Fibroblast of skin of back (primary cell): ENCODE measurements at regions not wholly inside any gene's neighbourhood (a gene's known extent, or its start where the extent isn't known, plus 50 kb on each side); places are given as distances from the start of the nearest gene placed in this dataset.
"Not testable (repeated sequence)": the region's sequence is repeated elsewhere in the genome, so short reads cannot be mapped to it uniquely, and the experiment has no call there.

Experiments
- DNase-seq: peaks from one replicate; pipeline ENCODE4 v3.0.0-alpha.2; 2013

DNA sequence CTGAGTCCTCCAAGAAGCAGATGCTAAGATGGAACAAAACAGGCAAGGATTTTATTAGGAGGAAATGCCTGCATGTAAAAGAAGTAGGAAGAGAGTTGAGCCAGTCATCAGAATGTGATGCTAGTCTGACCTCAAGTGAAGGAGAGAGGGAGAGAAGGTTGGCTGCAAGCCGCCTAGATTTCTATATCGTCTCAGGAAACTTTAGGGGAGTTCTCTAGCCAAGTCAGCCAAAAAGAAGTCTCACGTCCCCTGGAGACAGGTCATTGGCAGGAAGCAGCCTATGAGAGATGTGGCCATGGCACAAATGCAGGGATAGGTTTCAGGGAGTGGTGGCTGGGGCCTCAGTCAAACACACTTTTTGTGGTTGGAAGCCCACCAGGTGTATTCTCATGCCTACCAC lies 378.0 kb downstream of the CD109 start:
- peak; percentile 34 for DNase-seq

DNA sequence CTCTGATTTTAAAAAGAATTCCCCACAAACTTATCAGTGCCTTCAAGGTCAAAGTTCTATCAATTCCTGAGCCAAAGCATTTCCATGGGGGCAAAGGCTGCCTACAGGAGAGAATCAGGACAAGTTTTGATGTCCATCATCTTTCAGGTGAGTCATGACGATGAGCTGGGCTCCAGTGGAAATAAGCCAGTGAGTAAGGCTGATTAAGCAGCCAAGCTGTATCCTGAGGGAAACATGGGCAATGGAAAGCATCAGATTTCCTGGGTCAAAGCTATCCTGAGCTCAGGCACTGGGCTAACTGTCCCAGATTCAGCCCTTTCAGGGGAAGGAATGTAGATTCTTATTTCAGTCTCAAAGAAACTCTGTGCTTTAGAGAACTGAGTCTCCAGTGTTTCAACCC lies 377.4 kb downstream of the CD109 start:
- peak; percentile 72 for DNase-seq

DNA sequence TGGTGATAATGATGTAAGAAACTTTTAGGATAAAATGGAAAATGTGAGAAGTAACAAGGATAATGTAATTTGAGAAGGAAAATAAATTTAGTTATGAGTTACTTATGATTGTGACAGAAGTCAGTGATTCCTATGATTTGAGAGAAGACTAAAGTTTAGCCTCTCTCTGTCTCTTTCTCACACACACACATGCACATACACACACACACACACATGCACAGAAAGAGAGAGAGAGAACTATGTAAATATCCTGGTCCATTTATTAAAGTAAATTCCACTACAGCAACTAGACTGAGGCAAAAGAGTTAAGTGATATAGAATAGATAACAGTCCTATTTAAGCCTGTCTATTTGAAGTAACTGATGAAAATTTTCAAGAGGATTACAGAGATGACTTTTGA lies 375.2 kb downstream of the CD109 start:
- DNase-seq, result peak; percentile 47

DNA sequence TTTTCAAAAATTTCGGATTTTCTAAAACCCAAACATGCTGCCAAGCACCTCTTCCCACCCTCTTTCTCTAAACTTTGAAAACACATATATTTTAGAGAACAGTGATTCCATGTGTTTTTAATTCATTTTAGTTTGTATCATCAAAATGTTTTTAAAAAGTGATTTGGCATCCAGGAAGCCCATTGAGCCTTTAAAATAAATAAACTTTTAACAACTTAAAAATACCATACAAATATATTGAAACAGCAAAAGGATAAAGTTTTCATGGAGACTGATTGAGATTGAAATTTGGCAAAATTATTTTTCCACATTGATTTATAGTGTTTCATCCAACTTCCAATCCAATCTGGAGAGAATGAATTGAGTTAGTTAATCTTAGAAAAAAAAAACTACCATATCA lies 374.7 kb downstream of the CD109 start:
- no peak for DNase-seq

DNA sequence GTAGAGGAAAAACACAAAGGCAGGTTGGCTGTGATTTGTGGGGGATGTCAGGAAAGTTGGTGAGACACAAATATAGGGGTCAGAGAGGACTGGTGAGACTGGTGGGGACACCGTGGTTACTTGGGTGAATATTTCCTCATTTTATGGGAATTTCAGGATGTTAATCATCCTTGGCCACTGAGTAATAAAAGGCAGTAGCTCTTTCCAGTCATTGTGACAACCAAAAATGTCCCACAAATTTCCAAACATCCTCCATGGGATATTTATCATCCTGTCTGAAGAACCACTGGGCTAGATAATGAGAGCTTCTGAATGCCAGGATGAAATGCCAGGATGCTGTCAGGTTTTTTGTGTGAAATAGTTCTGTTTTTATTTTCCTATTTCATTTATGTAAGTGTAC lies 374.1 kb downstream of the CD109 start:
- DNase-seq, result peak; percentile 83

DNA sequence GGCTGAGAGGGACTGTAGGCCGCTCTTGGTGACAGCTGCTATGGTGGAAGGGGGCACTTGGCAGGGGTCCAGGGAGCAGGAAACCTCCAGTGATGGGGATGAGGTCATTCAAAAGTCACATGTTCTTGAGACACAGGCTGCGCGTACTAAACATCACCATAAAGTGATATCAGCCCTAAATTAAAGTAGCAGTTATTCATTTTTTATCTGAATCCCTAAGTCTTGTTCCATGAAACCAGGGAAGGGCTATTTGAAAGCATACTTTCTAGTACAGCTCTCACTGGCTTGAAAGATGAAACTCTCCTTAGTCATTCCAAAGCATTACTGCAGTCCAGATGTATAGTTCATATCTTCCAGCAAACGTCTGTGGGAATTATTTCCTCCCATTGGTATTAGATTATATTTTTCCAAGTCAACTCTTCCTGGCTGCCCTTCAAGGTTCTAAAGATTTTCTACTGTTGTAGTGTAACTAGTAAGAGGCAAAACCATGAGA lies 373.1 kb downstream of the CD109 start:
- DNase-seq, result peak; percentile 87

DNA sequence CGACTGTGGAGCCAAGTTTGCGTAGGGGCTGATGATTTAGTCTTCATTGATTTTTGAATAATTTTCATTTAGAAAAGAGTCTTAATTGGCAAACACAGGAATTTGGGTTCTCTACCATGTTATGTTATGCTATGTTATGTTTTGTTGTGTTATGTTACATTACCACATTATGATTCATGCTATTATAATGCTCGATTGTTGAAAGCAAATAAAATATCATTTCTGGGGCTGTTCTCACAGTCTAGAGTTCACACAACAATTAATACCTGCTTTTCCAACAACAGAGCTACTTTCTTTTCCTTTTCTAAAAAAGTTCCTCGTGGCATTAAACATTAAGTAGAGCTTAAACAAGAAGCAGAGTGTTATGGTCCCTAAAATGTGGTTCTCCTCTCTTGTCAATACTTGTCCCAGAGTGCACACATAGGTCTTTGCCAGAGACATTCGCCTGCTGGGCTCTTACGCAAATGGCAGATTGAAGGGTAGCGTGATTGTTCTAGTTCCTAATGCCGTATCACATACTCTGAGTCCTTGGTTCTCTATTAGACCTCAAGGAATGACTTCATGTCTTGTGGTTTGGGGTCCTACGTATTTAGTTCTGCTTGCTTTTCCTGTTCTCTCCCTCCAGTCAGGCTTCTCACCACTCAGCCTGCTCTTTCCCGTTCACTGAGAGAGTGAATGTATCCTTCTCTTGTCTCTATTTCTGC lies 370.3 kb downstream of the CD109 start:
- peak; percentile 66 for DNase-seq

DNA sequence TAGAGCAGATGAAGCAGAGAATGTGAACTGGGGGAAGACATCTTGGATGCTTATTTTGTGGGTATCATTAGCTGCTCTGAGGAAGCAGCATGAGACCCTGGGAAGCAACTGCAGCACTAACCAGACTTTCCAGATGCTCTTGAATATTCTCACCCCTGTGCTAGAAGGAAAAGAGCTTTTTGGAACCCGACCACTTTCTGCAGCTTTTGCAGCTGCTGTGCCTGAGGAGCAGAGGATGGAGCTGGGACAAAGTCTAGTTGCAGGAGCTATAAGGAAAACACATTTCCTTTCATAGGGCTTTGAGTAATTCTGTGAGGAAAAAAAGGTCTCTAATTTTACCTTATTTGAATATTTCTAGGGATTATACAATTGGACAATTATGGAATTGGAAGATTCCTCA lies 369.7 kb downstream of the CD109 start:
- DNase-seq, result no peak

DNA sequence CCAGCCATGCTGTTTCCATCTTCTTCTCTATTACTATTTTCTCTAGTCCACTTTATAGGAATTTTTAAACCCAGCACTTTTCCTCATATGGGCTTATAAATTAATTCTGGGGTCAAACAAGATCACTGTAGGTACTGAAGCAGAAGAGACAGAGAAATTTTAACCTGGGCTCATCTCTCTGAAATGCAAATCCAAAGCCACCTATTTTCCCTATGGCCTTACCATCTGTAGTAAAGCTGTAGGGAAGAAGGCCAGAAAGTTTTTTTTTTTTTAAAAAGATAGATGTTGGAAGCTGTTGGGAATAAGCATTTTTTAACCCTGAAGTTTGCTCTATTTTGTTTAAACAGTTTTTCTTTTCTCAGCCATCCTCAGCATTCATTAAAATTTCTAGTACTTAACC lies 367.4 kb downstream of the CD109 start:
- DNase-seq, result no peak

DNA sequence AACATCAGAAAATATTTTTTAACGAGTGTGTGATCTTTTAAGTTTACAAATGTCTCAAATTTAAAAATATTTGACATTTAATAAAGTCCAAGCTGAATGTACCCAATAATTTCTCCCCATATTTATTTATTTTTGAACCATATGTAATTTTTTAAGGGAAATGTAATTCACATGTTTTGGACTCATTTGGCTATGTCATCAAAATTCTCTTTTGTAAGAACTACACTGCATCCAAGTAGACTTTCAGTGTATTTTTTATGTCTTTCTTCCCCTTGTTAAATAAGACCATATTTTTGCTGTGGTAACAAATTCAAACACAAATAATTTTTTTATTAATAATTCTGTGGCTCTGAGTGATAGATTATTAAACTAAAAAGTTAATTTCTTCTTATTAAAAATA lies 365.2 kb downstream of the CD109 start:
- DNase-seq, result no peak

DNA sequence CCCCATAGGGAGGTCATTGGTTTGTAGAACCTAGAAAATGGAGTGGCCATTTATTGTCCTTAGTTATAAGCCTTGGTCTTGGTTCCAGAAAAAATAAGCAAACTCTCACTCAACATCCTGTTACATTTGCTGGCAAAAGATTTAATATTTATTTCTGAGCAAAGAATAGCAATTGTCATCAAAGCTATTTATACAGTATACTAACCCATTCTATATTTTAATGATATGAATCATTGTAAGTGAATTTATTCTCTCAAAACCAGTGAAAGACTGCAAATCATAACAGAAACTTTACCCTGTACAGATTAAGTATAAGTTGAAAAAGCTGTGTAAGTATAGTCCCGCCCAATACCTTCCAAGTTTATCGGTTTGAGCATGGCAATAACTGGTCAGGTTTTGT lies 364.4 kb downstream of the CD109 start:
- peak; percentile 64 for DNase-seq

DNA sequence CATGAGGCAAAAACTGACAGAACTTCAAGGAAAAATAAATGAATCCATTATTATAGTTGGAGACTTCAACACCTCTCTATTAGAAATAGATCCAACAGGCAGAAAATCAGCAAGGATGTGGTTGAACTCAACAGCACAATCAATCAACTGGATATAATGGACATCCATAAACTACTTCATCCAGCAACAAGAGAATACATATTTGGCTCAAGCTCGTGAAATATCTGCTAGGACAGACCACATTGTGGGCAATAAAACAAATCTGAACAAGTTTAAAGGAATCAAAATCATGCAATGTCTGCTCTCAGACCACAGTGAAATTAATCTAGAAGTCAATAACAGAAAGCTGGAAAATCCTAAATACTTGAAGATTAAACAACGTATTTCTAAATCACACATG lies 362.6 kb downstream of the CD109 start:
- DNase-seq, result no peak

DNA sequence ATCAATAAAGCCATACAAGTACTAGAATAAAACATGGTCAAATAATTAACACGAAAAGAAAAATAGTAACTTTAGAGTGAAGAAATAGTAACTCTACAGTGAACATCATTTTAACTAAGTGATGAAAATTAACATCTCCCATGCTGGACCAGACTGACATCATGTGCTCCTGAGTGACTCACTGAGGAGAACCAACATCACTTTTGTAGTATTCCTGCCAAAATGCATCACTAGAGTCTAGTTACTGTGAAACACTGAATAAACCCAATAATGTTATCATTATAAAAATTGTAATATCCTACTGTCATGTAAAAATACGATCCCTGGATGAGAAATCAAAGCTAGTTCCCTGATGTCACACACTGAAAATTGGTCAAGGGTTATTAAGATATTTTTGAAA lies 361.3 kb downstream of the CD109 start:
- DNase-seq, result peak; percentile 13

DNA sequence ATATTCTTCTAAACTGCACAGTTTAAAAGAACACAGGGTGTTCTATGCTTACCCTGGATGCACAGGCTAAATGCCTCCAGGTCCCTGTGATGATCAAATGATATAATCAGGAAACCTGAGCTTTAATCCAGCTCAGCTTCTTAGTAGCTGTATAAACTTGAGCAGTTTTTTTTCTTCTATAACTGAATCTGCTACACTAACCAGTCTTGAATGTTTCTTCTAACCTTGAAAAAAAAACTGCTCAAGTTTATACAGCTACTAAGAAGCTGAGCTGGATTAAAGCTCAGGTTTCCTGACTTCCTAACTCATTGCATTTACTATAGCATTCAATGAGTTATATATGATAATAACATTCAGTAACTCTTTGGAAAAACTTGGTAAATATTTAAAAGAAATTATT lies 358.2 kb downstream of the CD109 start:
- DNase-seq, result no peak

DNA sequence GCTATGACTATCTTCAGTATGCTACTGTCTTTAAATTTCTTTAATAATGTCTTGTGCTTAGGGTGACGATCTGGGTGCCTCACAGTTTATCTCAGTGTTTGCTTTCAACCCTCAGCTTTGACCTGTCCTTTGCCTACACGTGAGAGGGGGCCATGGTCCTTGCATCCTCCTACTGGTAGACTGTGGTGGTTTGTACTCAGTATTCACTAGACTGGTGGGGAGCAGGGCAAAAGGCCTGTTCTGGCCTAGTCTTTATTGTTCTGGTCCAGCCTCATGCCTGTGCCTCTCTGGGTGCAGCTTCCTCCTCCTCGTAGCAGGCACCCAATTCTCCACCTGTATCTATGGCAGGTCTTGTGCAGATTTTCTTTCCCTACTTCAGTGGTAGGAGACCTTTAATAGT lies 354.9 kb downstream of the CD109 start:
- no peak for DNase-seq

DNA sequence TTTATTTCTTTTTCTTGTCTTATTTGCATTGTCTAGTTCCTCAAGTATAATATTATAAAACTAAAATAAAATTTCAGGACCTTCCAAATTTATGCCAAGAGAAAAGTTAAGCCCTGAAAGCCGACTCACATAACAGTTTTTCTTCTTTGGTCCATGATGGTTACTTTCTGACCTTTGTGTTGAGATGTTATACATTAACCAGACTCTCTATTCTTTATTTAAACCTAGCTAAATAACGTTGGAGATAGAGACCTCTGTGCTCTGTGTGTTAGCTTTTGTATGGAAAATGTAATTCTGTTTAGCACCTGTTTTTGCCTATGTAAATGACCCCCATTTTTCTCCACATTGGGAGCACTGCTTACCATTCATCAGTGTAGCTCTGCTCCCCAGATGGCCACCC lies 352.4 kb downstream of the CD109 start:
- no peak for DNase-seq

DNA sequence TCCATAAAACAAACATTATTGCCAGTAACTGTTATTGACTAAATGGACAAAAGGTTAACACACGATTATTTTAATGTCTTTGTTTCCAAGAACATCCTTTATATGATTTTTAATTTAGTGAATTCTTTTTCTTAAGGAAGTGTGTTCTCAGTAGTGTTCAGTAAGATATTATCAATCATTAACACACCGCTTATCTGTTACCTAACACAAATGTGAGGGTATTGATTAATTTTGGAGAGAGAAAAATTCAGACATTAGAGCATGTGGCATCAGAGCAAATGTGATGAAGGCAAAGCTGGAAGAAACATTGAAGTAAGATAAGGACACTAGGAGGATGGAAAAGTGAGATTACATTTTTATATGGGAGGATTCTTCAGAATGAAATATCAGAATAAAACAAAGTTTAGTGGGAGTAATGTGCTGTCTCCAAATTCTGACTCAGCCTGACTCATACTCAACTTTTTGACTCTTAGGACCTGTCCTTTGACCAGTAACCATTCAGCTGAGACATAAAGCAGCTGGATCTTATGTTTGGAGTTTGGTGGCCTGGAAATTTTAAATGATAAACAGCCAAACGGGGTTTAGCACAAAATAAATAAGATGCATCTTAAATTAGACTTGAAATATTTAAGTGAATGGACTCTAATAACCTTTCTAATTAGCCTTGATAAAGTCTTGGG lies 348.6 kb downstream of the CD109 start:
- DNase-seq, result peak; percentile 65

DNA sequence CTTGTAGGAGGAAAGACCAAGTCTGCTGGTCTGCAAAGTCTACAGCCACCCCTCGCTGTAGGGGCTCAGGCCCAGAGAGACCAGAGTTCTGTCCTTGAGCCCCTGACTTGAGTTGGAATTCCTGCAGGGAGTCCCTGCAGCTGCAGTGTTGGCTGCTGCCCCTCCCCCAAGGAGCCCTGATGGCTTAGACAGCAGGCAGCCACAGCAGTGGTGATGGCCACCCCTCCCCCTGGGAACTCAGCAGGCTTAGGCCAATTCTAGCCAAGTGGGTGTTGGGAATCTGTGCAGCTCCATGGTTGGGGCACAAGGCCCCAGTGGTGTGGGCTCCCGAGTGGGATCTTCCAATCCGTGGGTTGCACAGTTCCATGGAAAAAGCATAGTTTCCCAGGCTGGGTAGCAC lies 345.4 kb downstream of the CD109 start:
- no peak for DNase-seq

DNA sequence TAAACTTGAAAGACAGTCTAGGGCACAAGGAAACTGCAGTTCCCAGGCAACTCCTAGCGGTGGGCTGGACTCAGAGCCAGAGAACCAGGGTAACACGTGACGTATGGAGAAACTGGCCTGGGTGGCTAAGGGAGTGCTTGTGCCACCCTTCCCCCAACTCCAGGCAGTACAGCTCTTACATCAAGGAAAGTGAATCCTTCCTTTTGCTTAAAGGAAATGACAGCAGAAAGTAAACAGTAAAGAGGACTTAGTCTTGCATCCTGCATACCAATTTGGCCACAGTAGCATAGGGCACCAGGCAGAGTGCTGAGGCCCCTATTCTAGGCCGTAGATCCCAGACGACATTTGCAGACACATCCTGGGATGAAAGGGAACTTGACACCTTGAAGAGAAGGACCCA lies 322.8 kb downstream of the CD109 start:
- DNase-seq, result peak; percentile 39

DNA sequence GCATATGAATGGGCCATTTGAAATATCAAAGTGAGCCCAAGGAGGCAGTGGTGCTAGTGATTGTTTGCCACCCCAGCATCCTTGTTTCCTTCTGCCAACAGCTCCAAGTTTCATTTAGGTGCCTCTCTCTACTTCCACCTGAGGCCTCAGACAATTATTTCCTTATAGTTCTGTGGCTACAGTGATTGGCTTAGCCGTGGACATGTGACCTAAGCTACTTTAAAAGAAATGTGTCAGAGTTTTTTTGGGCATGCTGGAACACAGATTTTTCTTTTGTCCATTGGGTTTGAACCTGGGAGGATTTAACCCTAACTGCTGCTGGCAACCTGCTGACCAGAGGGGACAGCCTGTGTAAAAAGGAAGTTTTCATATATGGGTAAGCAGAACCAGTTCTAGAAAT lies 319.4 kb downstream of the CD109 start:
- no peak for DNase-seq

DNA sequence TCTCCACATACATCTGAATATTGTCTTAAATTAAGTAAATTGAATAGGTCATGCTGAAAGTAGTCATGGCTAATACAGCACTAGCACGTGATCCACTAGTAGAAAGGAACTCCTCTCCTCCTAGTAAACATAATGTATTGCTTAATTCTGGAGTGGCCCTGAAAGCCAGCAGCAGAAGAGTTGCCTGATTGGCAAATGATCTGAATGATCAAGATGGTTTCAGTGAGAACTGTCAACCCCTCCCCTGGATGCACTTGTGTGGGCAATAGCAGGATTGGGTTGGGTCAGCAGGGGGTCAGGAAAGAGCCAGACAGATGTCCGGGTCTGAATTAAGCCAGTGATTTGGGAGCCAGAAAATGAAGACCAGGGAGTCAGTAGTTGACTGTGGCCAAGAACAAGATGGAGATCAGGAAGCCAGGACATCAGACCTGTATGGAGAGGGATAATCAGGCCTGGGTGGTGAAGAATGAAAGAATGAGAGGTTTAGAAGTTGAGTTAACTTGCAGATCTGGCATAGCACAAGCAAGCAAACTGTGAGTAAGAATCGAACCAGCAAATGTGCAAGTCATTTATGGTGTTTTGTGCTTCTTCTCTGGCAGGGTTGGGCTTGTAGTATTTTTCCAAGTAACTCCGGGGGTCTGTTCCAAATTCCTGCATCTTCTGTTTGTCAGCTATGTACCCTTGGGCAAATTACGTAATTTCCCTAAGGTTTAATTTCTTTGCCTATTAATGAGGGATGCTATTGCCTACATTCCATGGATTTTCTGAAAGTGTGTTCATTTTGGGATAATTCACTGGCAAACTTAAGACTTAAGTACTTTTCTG lies 304.9 kb downstream of the CD109 start:
- DNase-seq, result no peak

DNA sequence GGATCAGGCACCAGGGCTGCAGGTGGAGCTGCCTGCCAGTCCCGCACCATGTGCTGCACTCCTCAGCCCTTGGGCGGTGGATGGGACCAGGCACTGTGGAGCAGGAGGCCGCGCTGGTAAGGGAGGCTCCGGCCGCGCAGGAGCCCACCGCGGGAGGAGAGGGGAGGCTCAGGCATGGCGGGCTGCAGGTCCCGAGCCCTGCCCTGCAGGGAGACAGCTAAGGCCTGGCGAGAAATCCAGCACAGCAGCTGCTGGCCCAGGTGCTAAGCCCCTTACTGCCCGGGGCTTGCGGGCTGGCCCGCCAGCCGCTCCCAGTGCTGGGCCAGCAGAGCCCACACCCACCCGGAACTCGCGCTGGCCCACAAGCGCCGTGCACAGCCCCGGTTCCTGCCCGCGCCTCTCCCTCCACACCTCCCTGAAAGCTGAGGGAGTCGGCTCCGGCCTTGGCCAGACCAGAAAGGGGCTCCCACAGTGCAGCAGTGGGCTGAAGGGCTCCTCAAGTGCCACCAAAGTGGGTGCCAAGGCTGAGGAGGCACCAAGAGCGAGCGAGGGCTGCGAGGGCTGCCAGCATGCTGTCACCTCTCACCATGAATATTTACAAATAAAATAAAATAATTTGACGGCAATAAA lies 294.7 kb downstream of the CD109 start:
- DNase-seq, result not testable (repeated sequence)

DNA sequence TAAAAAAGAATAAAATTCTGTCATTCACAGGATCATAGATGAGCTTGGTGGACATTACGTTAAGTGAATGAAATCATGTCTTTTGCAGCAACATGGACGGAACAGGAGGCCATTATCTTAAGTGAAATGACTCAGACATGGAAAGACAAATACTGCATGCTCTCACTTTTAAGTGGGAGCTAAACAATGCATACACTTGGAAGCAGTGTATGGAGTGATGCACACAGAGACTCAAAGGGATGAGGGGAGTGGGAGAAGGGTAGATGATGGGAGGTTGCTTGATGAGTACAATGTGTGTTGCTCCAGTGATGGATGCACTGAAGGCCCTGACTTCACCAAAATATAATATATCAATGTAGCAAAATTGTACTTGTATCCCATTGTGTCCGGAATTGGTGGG lies 293.4 kb downstream of the CD109 start:
- no peak for DNase-seq
